ENCODE measurements at regions not wholly inside any gene's neighbourhood (a gene's known extent, or its start where the extent isn't known, plus 50 kb on each side); places are given as distances from the start of the nearest gene placed in this dataset.

GRCh38 chr18:41153871-41154270 is 801.2 kb upstream of the PIK3C3 start:
- Histone ChIP-seq H3K9me1 (replicated peaks; ENCODE audit: control insufficient read depth, extremely low read depth, insufficient read depth, low read length) (no peaks in the 10 kb centered on the region), H3K79me2 (ENCODE audit: control insufficient read depth, insufficient read depth, low read length) (no peaks in the 10 kb centered on the region), H2AFZ (ENCODE audit: low read depth, low read length) (no peak overlapping the region), H4K20me1 (replicated peaks; ENCODE audit: control insufficient read depth, extremely low read depth, insufficient read depth, low read length) (no peaks in the 10 kb centered on the region), H3K4me1 (ENCODE audit: control insufficient read depth, extremely low read depth, insufficient read depth, low read length) (no peaks in the 10 kb centered on the region), H3K27ac (ENCODE audit: insufficient read depth, low read depth, low read length) (no peak overlapping the region), H3K9ac (replicated peaks; ENCODE audit: extremely low read depth, insufficient read depth, low read length) (no peak overlapping the region), H3K9me3 (replicated peaks; ENCODE audit: control insufficient read depth, insufficient read depth, low read length) (no peaks in the 10 kb centered on the region), H3K4me2 (ENCODE audit: insufficient read depth, low read length) (no peak overlapping the region), H3K27me3 (ENCODE audit: control insufficient read depth in 2 of 2, insufficient read depth in 2 of 2, low read length in 2 of 2) (no peaks in the 10 kb centered on the region), H3K4me3 (replicated peaks in 1 of 3; ENCODE audit: insufficient read depth in 1 of 3, low read depth in 1 of 3, low read length in 3 of 3) (no peak overlapping the region), H3K36me3 (ENCODE audit: control insufficient read depth in 2 of 2, extremely low read depth in 1 of 2, insufficient read depth in 2 of 2, low read length in 2 of 2) (no peaks in the 10 kb centered on the region)
- dilution Hi-C loops (cut with MboI; ENCODE audit: extremely low pct_ligation_motif_present, low sequenced_read_pairs) (no loop called here), intact Hi-C loops (cut with micrococcal nuclease) (no loop called here)
- ChIA-PET POLR2A (no interaction called here), CTCF (no interaction called here)
- DNase-seq (ENCODE audit: low read depth, low spot score) (no peak), FAIRE-seq (no peak)
- TF ChIP-seq MYC (IDR thresholded peaks at IDR 0.05; ENCODE audit: low read depth, low read length): no peak
- no peak for TF ChIP-seq EZH2 (IDR thresholded peaks at IDR 0.05; ENCODE audit: borderline replicate concordance, low read depth, low read length, severe bottlenecking)
- TF ChIP-seq POLR2AphosphoS5 (IDR thresholded peaks at IDR 0.05; ENCODE audit: insufficient read depth, low read depth, low read length): no peak
- no peak for TF ChIP-seq POLR2A (IDR thresholded peaks at IDR 0.05; ENCODE audit: low read depth, low read length)
- TF ChIP-seq FOS (IDR thresholded peaks at IDR 0.05; ENCODE audit: borderline replicate concordance, insufficient read depth, low read length): no peak
- no TSS peak for BruUV-seq (replicated peaks)

- DNase-seq (ENCODE audit: low read depth, low spot score) (no peak), FAIRE-seq (no peak)
- Histone ChIP-seq H3K27ac (ENCODE audit: insufficient read depth, low read depth, low read length) (no peak overlapping the region), H3K4me3 (replicated peaks in 1 of 3; ENCODE audit: insufficient read depth in 1 of 3, low read depth in 1 of 3, low read length in 3 of 3) (no peak overlapping the region), H2AFZ (ENCODE audit: low read depth, low read length) (no peak overlapping the region), H3K9me1 (replicated peaks; ENCODE audit: control insufficient read depth, extremely low read depth, insufficient read depth, low read length) (no peaks in the 10 kb centered on the region), H3K79me2 (ENCODE audit: control insufficient read depth, insufficient read depth, low read length) (no peaks in the 10 kb centered on the region), H3K4me1 (ENCODE audit: control insufficient read depth, extremely low read depth, insufficient read depth, low read length) (no peaks in the 10 kb centered on the region), H3K9ac (replicated peaks; ENCODE audit: extremely low read depth, insufficient read depth, low read length) (no peak overlapping the region), H3K4me2 (ENCODE audit: insufficient read depth, low read length) (no peak overlapping the region), H3K9me3 (replicated peaks; ENCODE audit: control insufficient read depth, insufficient read depth, low read length) (no peaks in the 10 kb centered on the region), H4K20me1 (replicated peaks; ENCODE audit: control insufficient read depth, extremely low read depth, insufficient read depth, low read length) (no peaks in the 10 kb centered on the region), H3K36me3 (ENCODE audit: control insufficient read depth in 2 of 2, extremely low read depth in 1 of 2, insufficient read depth in 2 of 2, low read length in 2 of 2) (no peaks in the 10 kb centered on the region), H3K27me3 (ENCODE audit: control insufficient read depth in 2 of 2, insufficient read depth in 2 of 2, low read length in 2 of 2) (no peaks in the 10 kb centered on the region)
- intact Hi-C loops (cut with micrococcal nuclease): no loop called here
- ChIA-PET CTCF (no interaction called here), POLR2A (no interaction called here)
- dilution Hi-C loops (cut with MboI; ENCODE audit: extremely low pct_ligation_motif_present, low sequenced_read_pairs): no loop called here
- TF ChIP-seq JUN (IDR thresholded peaks at IDR 0.05; ENCODE audit: borderline replicate concordance, insufficient read depth, insufficient read length, low read depth): no peak
- TF ChIP-seq MYC (IDR thresholded peaks at IDR 0.05; ENCODE audit: low read depth, low read length): no peak
- TF ChIP-seq FOS (IDR thresholded peaks at IDR 0.05; ENCODE audit: borderline replicate concordance, insufficient read depth, low read length): no peak
- TF ChIP-seq EZH2 (IDR thresholded peaks at IDR 0.05; ENCODE audit: borderline replicate concordance, low read depth, low read length, severe bottlenecking): no peak
- no peak for TF ChIP-seq CTCF (IDR thresholded peaks at IDR 0.05; ENCODE audit: extremely low read depth in 1 of 2, insufficient read depth in 1 of 2, low read depth in 1 of 2, low read length in 2 of 2)
- no TSS peak for BruUV-seq (replicated peaks)
These were observed 804.7 kb upstream of the PIK3C3 start for GRCh38 chr18:41150316-41150715.

Measured in endothelial cell of umbilical vein (primary cell).